Neural cell (in vitro differentiated cells): ENCODE measurements at regions not wholly inside any gene's neighbourhood (a gene's known extent, or its start where the extent isn't known, plus 50 kb on each side); places are given as distances from the start of the nearest gene placed in this dataset.

Source experiments
- H2AFZ ChIP-seq: fragments of 200-600, 300-800 bp; sonication (generic), shearing (Covaris generic); 2 replicates; pipeline ENCODE4 v1.6.0; 2014; ENCODE audit warnings: low read depth, mild to moderate bottlenecking, antibody characterized with exemption, low read length, moderate library complexity
- H3F3A ChIP-seq: fragments of 200-600 bp; shearing (Covaris generic); 2 replicates; pipeline ENCODE4 v1.6.1; 2016; ENCODE audit warnings: mild to moderate bottlenecking, moderate library complexity, mixed read lengths, antibody characterized with exemption, low read length; ENCODE audit not compliant: insufficient read depth, poor library complexity, severe bottlenecking
- H3K27ac ChIP-seq: fragments of 200-600, 300-800 bp; sonication (generic), shearing (Covaris generic); 2 replicates; pipeline ENCODE4 v1.5.1; 2014; ENCODE audit warnings: mild to moderate bottlenecking, low read length, moderate library complexity
- H3K27me3 ChIP-seq: fragments of 300-800, 200-600 bp; sonication (generic), shearing (Covaris generic); 2 replicates; pipeline ENCODE4 v1.6.0; 2014; ENCODE audit warnings: mild to moderate bottlenecking, low read depth, low read length, moderate library complexity; ENCODE audit not compliant: insufficient read depth
- H3K36me3 ChIP-seq: fragments of 300-800, 200-600 bp; sonication (generic), shearing (Covaris generic); 2 replicates; pipeline ENCODE4 v1.5.1; 2014; ENCODE audit warnings: mild to moderate bottlenecking, antibody characterized with exemption, low read length, moderate library complexity; ENCODE audit not compliant: insufficient read depth
- H3K4me2 ChIP-seq: fragments of 300-800, 200-600 bp; sonication (generic), shearing (Covaris generic); 2 replicates; pipeline ENCODE4 v1.6.0; 2014; ENCODE audit warnings: mild to moderate bottlenecking, low read length
- H3K4me3 ChIP-seq: fragments of 300-800, 200-600 bp; sonication (generic), shearing (Covaris generic); 2 replicates; pipeline ENCODE4 v1.5.1; 2014; ENCODE audit warnings: mild to moderate bottlenecking, low read length, moderate library complexity
- H3K79me2 ChIP-seq: fragments of 200-600 bp; shearing (Covaris generic); replicated peaks from 2 replicates; pipeline ENCODE4 v1.6.0; 2014; ENCODE audit warnings: mild to moderate bottlenecking, low read length, moderate library complexity; ENCODE audit not compliant: insufficient read depth
- H3K9ac ChIP-seq: fragments of 300-800, 200-600 bp; sonication (generic), shearing (Covaris generic); 2 replicates; pipeline ENCODE4 v1.6.1; 2016; ENCODE audit warnings: mild to moderate bottlenecking, low read length, mixed read lengths
- H3K9me2 ChIP-seq: fragments of 200-600 bp; shearing (Covaris generic); 2 replicates; pipeline ENCODE4 v1.6.1; 2016; ENCODE audit warnings: mild to moderate bottlenecking, low read length, mixed read lengths; ENCODE audit not compliant: insufficient read depth
- H3K9me3 ChIP-seq: fragments of 200-600, 300-800 bp; sonication (generic), shearing (Covaris generic); 2 replicates; pipeline ENCODE4 v1.6.1; 2016; ENCODE audit warnings: mild to moderate bottlenecking, mixed run types, low read length, moderate library complexity, mixed read lengths
- H4K20me1 ChIP-seq: fragments of 200-600 bp; shearing (Covaris generic); 2 replicates; pipeline ENCODE4 v1.6.1; 2016; ENCODE audit warnings: mild to moderate bottlenecking, mixed run types; ENCODE audit not compliant: insufficient read depth
- CTCF ChIP-seq: fragments of 450-650 bp; IDR thresholded peaks from 2 replicates; pipeline ENCODE4 v1.5.1; 2014; ENCODE audit warnings: antibody characterized with exemption, mild to moderate bottlenecking, moderate library complexity; ENCODE audit not compliant: poor library complexity, severe bottlenecking
- EP300 ChIP-seq: fragments of 450-650 bp; conservative IDR thresholded peaks from 2 replicates; pipeline ENCODE4 v1.6.1; 2014; ENCODE audit warnings: antibody characterized with exemption, mild to moderate bottlenecking, moderate library complexity; ENCODE audit not compliant: poor library complexity, severe bottlenecking
- EZH2 ChIP-seq: fragments of 200-600, 300-800 bp; shearing (Covaris generic), sonication (generic); IDR thresholded peaks from 2 replicates; pipeline ENCODE4 v1.6.1; 2014; ENCODE audit warnings: antibody characterized with exemption, low read length, borderline replicate concordance, mild to moderate bottlenecking; ENCODE audit not compliant: insufficient read depth, poor library complexity, severe bottlenecking
- MXI1 ChIP-seq: fragments of 450-650 bp; conservative IDR thresholded peaks from 2 replicates; pipeline ENCODE4 v1.6.1; 2014; ENCODE audit warnings: antibody characterized with exemption, mild to moderate bottlenecking; ENCODE audit not compliant: poor library complexity, severe bottlenecking
- POLR2AphosphoS5 ChIP-seq: IDR thresholded peaks from 2 replicates; pipeline ENCODE4 v1.6.1; 2012
- RAD21 ChIP-seq: fragments of 450-650 bp; conservative IDR thresholded peaks from 2 replicates; pipeline ENCODE4 v1.6.1; 2014; ENCODE audit warnings: antibody characterized with exemption, mild to moderate bottlenecking, moderate library complexity
- REST ChIP-seq: IDR thresholded peaks from 2 replicates; pipeline ENCODE4 v1.6.1; 2012; ENCODE audit warnings: borderline replicate concordance
- SMC3 ChIP-seq: fragments of 450-650 bp; conservative IDR thresholded peaks from 2 replicates; pipeline ENCODE4 v1.6.1; 2014; ENCODE audit warnings: antibody characterized with exemption, mild to moderate bottlenecking, moderate library complexity; ENCODE audit not compliant: poor library complexity
- TAF1 ChIP-seq: IDR thresholded peaks from 2 replicates; pipeline ENCODE4 v1.6.1; 2012; ENCODE audit warnings: low read depth

GRCh38 chr11:100556781-100557180 lies 130.3 kb upstream of the ARHGAP42 start:
- Histone ChIP-seq H3K27ac (no peak overlapping the region), H2AFZ (no peak overlapping the region)

GRCh38 chr11:100557830-100558611 lies 129.1 kb upstream of the ARHGAP42 start:
- no peak overlapping the region for H3K27ac ChIP-seq
- H3F3A ChIP-seq: no peaks in the 10 kb centered on the region
- H3K9me3 ChIP-seq: no peaks in the 10 kb centered on the region
- no peak overlapping the region for H2AFZ ChIP-seq
- no peaks in the 10 kb centered on the region for H4K20me1 ChIP-seq
- H3K4me2 ChIP-seq: no peak overlapping the region
- no peak overlapping the region for H3K4me3 ChIP-seq
- H3K9me2 ChIP-seq: no peaks in the 10 kb centered on the region
- TF ChIP-seq EP300: no peak
- no peak for TF ChIP-seq TAF1
- TF ChIP-seq MXI1: no peak
- no peak for TF ChIP-seq SMC3
- TF ChIP-seq POLR2AphosphoS5: no peak
- TF ChIP-seq REST: no peak
- TF ChIP-seq RAD21: no peak
- no peak for TF ChIP-seq EZH2
- no peak for TF ChIP-seq CTCF
- no peaks in the 10 kb centered on the region for H3K36me3 ChIP-seq
- no peaks in the 10 kb centered on the region for H3K27me3 ChIP-seq
- H3K9ac ChIP-seq: no peak overlapping the region
- H3K79me2 ChIP-seq: no peaks in the 10 kb centered on the region

More at GRCh38 chr11:100556781-100557180, 130.3 kb upstream of the ARHGAP42 start:
- no peak overlapping the region for H3K4me2 ChIP-seq
- H3K9me3 ChIP-seq: no peaks in the 10 kb centered on the region
- H3K36me3 ChIP-seq: no peaks in the 10 kb centered on the region
- H3K79me2 ChIP-seq: no peaks in the 10 kb centered on the region
- no peaks in the 10 kb centered on the region for H3K27me3 ChIP-seq
- H3F3A ChIP-seq: no peaks in the 10 kb centered on the region
- TF ChIP-seq MXI1 (no peak), SMC3 (no peak), CTCF (no peak), POLR2AphosphoS5 (no peak)
- no peaks in the 10 kb centered on the region for H3K9me2 ChIP-seq
- H4K20me1 ChIP-seq: no peaks in the 10 kb centered on the region
- no peak overlapping the region for H3K9ac ChIP-seq
- no peak overlapping the region for H3K4me3 ChIP-seq
